Right lung (tissue), 2 donors: ENCODE measurements at regions not wholly inside any gene's neighbourhood (a gene's known extent, or its start where the extent isn't known, plus 50 kb on each side); places are given as distances from the start of the nearest gene placed in this dataset.
"Not testable (repeated sequence)": the region's sequence is repeated elsewhere in the genome, so short reads cannot be mapped to it uniquely, and the experiment has no call there.

ENCODE experiments used
- DNase-seq, 2 donors: peaks; one replicate each; pipeline ENCODE4 v3.0.0-alpha.2; 2013

DNA sequence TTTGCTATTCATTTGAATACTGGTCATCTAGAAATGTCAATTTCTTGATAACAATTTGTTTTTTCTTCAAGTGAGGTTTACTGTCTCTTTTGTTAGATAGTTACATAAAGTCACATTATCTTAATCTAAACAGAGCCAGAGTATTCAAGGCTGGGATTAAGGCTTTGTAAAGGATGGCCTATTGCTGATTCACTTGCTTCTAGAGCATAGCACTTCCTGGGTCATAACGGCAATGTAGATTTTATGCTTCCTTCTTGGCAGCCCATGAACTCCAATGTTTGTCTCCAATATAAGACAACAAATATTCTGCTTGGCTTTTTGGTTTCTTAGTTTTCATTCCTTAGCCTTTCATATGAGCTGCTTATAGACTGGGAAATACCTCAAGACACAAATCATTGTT lies 2007.9 kb upstream of the CDH6 start:
- DNase-seq = no peak

DNA sequence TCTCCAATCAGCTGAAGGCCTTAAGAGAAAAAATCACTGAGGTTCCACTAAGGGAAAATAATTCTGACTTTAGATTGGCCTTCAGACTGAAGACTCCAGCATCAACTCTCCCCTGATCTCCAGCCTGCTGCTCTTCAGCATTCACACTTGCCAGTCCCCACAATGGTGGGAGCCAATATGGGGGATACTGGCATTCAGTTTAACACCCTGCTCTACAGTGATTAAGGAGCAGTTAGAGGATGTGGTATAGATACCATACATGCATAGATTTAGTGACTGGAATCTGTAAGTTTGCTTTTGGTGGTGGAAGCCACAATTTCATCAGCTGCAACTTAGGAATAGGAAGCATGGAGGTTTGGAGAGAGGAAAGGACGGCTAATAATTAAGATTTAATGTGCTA lies 2017.7 kb upstream of the CDH6 start:
- no peak for DNase-seq

DNA sequence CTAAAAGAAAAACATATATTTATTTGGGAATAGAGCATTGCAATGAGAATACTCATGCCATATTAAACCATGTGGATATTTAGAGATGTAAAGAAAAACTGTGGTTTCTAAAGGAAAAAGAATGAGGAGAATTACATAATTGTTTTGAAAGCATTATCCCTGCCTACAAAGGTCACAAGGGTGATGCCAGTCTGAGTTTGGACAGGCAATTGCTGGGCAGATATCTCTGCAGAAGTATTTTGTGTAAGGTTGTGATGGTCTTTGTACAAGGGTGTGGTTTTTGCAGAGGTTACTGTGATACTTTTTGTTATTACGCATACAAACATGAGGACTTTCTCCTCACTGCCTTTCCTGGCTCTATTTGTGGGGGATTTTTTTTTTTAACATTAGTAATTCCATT lies 2022.9 kb upstream of the CDH6 start:
- DNase-seq = no peak

DNA sequence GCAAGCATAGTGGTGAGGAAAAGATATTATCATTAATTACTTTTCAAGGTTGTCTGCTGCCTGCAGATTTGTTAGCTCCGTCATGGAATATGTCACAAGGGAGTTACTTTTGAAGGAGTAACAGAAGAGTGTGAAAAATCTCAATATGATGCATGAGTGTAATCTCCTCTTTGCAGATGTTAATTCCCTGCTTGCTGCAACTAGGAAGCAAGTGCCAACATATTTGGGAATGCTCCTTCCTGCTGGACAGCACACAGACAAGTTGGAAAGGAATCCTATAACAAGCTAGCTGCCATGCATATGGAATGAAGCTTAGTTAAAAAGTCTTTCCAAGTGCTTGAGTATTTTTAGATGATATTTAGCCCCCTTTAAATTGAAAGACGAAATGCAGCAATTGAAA lies 2023.6 kb upstream of the CDH6 start:
- DNase-seq = no peak

DNA sequence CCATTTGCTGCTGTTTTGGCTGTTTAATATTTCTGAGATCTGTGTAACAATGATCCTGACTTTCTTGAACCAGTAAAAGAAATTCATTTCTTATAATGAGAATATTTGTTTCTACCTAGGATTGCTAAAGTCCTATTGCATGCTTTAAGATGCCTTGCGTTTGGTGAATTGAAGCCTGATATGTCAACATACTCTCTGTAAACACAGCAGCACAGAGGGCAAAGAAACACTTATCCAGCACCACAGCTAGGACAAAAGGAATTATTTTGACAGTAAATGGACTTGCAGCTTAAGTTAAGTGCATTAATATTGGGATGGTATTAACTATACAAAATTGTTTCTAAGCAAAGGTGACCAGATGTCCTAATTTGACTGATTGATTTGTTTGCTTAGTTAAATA lies 2031.2 kb upstream of the CDH6 start:
- no peak for DNase-seq

DNA sequence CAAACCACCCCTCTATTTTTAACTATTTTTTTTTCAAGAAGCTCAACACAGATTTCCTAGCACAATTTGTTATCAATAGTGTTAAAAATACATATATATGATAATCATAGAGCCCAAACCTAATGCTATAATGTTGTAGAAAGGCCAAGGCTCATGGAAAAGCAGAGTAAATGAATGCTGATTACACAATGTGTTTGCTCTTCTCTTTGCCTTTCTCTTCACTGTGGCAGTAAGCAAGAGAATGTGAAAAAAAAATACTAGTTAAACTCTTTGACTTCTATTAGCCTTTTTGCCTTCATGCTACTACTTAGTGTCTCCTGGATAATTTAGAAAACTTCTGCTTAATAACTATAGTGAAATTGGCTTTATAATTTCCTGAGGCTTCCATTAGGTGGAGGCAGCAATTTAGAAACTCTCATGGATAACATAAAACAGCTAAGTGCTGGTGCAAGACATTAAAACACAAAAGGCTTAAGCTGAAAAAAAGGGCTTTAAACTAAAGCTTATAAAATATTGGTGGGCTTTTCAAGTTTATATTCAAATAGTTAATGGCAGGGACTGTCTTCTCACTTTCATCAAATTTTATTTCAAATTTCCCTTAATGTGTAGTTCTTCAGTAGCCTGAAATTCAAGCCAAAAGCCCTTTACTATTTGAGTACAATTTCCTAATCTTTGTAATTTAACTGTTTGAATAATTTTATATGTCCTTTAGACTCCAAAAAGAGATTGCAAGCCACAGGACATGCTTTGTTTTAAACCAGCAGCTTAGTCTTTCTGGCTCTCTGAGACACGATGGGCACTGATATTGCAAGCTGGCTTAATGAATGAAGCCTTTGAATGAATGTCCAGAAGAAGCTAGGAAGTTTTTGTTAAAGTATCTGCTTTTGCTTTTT lies 2031.8 kb upstream of the CDH6 start:
- DNase-seq = no peak

DNA sequence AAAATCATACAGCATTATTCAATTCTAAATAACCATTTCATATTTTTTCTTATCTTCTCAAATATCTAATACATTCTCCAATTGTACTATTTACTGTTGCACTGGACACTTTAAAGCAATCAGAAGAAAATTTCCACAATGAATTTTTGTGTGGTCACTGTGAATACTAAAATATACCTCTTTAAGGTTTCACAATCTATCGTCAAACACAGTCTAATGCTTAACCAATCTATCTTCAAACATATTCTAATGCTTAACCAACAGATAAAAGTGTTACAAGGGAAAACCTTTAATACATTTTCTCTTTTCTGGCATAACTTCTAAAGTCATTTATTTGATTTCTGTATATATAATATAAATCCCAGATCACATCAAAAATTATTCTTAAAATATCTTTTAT lies 2035.5 kb upstream of the CDH6 start:
- DNase-seq = no peak

DNA sequence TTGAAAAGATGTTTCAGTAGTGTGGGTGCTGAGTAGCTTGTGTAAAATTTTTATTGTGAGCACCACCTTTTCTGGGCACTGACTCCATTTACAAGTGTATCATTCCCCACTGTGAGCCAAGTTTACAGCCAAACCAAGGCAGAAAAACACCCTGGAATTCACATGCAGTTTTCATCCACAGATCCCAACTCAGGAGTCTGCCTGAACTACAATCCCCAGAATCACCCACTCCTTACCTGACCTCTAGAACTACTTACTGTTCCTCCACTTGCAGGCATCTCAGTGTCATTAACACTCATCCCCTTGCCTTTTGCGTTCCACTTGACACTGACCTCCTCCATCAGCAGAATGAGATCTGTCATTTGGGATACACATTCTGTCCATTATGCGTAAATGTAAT lies 2042.6 kb upstream of the CDH6 start:
- no peak for DNase-seq

DNA sequence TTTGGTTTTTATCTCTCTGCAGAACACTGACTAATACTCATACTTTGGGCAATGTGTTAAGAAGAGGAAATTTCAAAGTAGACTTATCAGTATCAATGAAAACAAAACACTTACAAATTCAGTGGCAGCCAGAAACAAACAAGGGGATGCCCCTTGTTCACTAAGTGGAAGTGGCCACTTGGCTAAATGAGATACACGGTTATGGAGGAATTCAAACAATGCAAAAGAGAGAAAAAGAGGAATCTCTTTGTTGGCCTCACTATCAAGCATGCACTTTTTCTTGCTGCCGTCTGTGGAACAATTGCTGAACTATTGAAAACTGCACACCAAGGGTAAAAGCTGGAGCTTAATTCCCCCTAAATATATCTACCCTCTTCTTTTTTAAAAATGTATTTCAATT lies 2044.9 kb upstream of the CDH6 start:
- DNase-seq = no peak

DNA sequence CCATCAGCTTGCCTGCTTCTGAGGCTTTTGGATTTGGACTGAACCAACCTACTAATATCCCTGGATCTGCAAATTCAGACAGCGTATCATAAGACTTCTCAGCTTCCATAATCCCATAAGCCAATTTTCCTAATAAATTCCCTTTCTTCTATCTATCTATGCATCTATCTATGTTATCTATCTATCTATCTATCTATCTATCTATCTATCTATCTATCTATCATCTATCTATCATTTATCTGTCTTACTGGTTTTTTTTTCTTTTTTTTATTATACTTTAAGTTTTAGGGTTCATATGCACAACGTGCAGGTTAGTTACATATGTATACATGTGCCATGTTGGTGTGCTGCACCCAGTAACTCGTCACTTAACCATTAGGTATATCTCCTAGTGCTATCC lies 2045.4 kb upstream of the CDH6 start:
- no peak for DNase-seq

DNA sequence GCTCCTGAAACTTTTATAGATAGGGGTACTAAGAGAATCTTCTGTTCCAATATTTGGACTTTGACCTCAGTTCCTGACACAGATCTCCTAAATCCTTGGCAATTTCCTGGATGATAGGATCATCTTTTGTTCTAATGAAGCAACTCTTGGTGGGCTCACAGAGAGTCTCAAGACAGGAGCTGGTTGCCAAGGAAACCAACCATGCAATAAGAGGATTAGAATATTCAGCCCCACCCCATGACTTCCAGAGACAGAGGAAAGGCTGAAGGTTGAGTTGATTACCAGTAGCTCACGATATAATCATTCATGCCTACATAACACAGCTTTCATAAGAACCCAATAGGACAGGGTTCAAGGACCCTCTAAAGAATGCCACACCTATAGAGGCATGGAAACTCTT lies 2050.2 kb upstream of the CDH6 start:
- DNase-seq = no peak

DNA sequence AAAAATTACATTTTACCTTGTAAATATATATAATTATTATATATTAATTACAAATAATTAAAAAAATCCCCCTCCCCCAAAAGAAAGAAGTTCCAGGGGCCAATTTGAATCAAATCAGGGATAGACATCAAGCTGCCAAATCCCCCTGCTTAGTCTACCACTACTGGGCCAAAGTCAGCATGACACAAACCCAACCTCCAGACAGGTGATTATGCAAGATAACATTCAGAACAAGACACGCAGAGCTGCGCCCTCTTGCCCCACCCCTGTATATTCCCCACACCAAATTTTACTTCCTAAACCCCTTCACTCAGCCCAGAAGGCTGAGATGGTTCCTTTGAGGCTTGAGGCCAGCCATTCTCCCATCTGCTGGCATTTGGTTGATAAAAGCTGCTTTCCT lies 2059.1 kb upstream of the CDH6 start:
- no peak for DNase-seq

DNA sequence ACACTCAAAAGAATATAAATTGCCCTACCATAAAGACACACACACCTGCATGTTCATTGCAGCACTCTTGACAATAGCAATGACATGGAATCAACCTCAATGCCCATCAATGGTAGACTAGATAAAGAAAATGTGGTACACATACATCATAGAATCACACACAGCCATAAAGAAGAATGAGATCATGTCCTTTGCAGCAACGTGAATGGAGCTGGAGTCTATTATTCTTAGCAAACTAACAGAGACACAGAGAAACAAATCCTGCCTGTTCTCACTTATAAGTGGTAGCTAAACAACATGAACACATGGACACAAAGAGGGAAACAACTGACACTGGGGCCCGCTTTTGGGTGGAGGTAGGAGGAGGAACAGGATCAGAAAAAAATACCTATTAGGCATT lies 2062.2 kb upstream of the CDH6 start:
- DNase-seq = no peak

DNA sequence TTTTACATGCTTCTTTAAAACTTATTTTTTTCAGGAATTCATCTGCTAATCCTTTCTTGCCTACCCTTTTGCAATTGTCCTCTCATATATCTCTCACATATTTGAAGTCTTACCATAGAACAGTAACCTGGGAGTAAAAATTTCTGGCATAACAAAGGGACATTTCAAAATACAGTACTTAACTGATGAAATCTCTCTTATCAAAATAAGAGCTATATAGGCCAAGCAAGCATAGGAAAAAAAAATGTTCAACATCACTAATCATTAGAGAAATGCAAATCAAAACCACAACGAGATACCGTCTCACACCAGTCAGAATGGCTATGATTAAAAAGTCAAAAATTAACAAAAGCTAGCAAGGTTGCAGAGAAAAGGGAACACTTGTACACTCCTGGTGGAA lies 2062.7 kb upstream of the CDH6 start:
- DNase-seq = no peak

DNA sequence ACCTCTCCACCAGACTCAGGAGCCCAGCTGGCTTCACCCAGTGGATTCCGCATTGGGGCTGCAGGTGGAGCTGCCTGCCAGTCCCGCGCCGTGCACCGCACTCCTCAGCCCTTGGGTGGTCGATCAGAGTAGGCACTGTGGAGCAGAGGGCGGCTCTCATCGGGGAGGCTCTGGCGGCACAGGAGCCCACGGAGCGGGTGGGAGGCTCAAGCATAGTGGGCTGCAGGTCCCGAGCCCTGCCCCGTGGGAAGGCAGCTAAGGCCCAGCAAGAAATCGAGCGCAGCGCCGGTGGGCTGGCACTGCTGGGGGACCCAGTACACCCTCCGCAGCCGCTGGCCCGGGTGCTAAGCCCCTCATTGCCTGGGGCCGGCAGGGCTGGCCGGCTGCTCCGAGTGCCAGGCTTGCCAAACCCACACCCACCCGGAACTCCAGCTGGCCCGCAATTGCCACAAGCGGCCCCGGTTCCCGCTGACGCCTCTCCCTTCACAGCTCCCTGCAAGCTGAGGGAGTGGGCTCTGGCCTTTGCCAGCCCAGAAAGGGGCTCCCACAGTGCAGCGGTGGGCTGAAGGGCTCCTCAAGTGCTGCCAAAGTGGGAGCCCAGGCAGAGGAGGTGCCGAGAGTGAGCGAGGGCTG lies 2065.8 kb upstream of the CDH6 start:
- not testable (repeated sequence) for DNase-seq

DNA sequence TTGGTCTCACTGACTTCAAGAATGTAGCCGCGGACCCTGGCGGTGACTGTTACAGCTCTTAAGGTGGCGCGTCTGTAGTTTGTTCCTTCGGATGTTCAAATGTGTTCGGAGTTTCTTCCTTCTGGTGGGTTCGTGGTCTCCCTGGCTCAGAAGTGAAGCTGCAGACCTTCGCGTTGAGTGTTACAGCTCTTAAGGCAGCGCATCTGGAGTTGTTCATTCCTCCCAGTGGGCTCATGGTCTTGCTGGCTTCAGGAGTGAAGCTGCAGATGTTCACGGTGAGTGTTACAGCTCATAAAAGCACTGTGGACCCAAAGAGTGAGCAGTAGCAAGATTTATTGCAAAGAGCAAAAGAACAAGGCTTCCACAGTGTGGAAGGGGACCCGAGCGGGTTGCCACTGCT lies 2067.0 kb upstream of the CDH6 start:
- not testable (repeated sequence) for DNase-seq

DNA sequence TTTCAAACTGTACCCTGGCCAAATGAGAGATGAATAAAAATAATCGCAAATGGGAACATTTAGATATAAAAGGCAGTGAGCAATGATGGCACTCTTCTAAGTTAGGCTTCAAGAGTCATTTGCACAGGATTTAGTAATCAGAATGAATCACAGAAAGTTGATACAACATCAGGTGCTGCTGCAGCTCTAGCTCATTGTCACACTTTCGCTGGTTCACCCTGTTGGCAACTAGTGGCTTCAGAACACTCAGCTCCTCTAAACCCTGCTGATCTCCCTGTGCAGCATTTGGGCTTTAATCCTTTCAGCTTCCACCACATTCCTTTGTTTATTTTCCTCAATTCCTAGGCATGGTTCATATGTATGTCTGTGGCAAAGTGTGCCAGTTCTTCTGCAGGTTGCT lies 2071.2 kb upstream of the CDH6 start:
- no peak for DNase-seq

DNA sequence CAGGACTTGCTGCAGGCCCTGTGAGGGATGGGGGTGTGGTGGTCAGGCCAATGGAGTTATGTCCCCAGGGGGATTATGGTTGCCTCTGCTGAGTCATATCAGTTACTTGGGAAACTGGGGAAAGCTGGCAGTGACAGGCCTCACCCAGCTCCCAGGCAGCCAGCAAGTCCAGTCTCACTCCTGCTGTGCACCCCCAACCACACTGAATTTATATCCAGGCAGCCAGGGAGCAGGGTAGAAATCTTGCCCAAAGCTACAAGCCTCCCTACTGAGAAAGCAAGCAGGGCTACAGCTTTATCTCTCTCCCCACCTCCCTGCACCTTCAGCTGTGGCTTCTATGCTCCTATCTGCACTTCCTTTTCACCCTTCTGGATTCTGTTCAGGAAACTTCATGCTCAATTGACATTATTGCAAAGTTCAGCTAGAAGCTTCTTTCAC lies 2076.0 kb upstream of the CDH9 start:
- no peak for DNase-seq

DNA sequence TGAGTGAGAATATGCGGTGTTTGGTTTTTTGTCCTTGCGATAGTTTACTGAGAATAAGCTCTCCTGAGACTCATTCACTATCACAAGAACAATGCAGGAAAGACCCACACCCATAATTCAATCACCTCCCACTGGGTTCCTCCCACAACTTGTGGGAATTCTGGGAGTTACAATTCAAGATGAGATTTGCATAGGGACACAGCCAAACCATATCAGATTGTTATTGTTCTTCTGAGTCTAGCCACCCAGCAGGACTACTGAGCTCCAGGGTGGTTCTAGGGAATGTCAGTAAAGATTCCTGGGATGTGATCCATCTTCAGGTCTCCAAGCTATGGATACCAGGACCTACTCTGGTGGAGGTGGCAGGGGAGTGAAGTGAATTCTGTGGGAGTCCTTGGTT lies 2075.1 kb upstream of the CDH9 start:
- DNase-seq = no peak

DNA sequence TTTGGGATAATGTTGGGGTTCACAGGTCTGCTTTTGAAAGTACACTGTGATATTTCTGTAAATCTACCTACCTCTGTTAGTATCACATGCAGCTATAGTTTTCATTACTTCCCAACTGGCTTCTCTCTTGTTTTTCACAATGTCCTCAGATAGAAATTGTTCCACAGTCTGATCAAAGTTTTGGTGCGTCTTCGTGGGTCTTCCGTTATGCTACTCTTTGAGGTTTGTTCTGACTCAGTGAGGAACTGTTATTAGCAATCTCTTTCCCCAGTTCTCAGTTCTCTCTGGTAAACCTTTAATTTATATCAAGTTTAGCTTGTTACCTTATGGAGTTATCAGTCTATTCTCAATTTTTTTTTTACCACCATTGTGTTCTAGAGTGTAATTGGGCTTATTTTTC lies 2061.2 kb upstream of the CDH9 start:
- no peak for DNase-seq

DNA sequence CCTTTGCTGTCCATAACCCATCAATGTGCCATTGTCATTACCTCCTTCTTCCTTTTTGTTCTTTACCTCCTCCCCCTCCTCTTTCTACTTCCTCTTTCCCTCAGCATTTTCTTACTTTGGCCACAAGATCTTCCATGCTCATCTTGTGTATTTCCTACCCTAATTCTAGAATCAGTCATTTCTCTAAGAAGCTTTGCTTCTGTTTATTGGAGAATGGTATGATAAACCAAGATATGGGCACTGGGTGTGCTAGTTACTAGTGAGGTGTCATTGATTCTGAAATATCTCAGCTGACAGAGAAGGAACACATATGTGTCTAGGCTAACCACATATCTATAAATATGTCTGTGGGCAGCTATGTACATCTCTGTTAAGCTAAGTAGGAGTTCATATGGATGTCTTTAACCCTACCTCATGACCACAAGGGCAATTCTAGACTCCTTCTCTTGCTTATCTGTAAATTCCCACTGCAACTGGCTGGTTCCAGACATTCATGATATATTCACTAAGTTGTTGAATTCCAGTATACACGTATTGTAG lies 2051.3 kb upstream of the CDH9 start:
- DNase-seq = no peak

DNA sequence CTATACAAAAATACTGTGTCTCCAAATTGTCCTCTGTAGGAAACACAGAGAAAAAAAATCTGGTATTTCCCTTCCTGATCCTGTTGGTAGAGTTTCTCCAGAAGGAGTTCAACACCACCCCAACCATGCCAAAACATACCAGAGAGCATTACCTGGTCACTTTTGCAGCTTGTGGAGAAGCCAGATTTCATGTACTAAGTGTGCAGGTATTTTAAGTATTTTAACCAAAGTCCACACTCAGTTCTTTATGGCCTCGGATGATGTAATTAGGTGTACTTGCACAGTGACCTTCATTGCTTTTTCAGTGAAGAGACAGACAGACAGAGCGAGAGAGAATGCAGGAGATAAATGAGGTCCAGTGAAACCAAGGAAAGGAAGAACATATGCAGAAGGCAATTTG lies 2046.8 kb upstream of the CDH9 start:
- no peak for DNase-seq

DNA sequence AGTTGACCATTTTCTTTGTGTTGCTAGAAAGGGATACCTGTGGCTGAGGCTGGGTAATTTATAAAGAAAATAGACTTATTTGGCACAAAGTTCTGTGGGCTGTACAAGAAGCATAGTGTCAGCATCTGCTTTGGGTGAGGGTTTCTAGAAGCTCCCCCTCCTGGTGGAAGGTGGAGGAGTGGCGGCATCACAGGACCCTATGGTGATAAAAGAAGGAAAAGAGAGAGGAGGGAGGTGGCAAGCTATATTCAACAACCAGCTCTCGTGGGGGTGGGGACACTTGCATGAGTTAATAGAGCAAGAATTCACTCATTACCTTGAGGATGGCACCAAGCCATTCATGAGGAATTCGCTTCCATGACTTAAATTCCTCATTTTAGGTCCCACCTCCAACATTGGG lies 2041.4 kb upstream of the CDH9 start:
- DNase-seq = no peak
